Limb (tissue), 2 donors: ENCODE measurements at regions not wholly inside any gene's neighbourhood (a gene's known extent, or its start where the extent isn't known, plus 50 kb on each side); places are given as distances from the start of the nearest gene placed in this dataset.
"Not testable (repeated sequence)": the region's sequence is repeated elsewhere in the genome, so short reads cannot be mapped to it uniquely, and the experiment has no call there.

Source experiments
- DNase-seq, 2 donors: peaks; one replicate each; pipeline ENCODE4 v3.0.0-alpha.2; 2016; ENCODE audit errors: extremely low spot score in 2 of 2

- DNase-seq, result no peak
Measured at GRCh38 chr3:40938591-40938990, 260.7 kb upstream of the CTNNB1 start.

- DNase-seq, result no peak
Measured at GRCh38 chr3:40939030-40939740, 260.1 kb upstream of the CTNNB1 start.

- no peak for DNase-seq
Measured at GRCh38 chr3:40939741-40940130, 259.6 kb upstream of the CTNNB1 start.

DNA sequence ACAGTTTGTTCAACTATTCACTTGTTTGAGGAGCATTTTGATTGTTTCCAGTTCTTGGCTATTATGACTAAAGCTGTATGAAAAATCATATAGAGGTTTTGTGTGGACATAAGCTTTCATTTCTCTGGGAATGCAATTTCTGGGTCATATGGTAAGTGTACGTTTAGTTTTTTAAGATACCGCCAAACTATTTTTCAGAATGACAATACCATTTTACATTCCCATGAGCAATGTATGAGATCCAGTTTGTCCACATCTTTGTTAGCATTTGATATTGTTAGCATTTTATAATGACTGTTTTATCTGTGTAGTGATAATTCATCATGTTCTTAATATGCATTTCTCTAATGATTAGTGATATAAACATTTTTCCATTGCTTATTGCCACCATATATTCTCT lies 258.7 kb upstream of the CTNNB1 start:
- no peak for DNase-seq

DNA sequence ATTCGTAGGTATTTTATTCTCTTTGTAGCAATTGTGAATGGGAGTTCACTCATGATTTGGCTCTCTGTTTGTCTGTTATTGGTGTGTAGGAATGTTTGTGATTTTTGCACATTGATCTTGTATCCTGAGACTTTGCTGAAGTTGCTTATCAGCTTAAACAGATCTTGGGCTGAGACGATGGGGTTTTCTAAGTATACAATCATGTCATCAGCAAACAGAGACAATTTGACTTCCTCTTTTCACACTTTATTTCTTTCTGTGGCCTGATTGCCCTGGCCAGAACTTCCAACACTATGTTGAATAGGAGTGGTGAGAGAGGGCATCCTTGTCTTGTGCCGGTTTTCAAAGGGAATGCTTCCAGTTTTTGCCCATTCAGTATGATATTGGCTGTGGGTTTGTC lies 252.3 kb upstream of the CTNNB1 start:
- not testable (repeated sequence) for DNase-seq

DNA sequence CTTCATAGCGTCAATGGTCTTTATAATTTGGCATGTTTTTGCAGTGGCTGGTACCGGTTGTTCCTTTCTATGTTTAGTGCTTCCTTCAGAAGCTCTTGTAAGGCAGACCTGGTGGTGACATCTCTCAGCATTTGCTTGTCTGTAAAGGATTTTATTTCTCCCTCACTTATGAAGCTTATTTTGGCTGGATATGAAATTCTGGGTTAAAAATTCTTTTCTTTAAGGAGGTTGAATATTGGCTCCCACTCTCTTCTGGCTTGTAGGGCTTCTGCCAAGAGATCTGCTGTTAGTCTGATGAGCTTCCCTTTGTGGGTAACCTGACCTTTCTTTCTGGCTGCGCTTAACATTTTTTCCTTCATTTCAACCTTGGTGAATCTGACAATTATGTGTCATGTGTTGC lies 250.0 kb upstream of the CTNNB1 start:
- DNase-seq, result not testable (repeated sequence)

GRCh38 chr3:40951636-40952035 lies 247.7 kb upstream of the CTNNB1 start:
- DNase-seq, result no peak

GRCh38 chr3:40961104-40961857 lies 238.0 kb upstream of the CTNNB1 start:
- no peak for DNase-seq

DNA sequence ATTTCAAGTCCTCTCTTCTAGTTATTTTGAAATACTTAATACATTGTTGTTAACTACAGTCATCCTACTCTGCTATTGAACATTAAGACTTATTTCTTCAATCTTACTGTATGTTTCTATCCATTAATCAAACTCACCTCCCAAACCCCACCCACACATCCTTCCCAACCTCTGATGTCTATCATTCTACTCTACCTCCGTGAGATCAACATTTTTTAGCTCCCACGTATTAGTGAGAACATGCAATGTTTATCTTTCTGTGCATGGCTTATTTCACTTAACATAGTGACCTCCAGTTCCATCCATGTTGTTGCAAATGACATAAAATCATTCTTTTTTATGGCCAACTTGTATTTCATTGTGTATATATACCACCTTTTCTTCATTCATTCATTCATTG lies 236.6 kb upstream of the CTNNB1 start:
- DNase-seq, result no peak

DNA sequence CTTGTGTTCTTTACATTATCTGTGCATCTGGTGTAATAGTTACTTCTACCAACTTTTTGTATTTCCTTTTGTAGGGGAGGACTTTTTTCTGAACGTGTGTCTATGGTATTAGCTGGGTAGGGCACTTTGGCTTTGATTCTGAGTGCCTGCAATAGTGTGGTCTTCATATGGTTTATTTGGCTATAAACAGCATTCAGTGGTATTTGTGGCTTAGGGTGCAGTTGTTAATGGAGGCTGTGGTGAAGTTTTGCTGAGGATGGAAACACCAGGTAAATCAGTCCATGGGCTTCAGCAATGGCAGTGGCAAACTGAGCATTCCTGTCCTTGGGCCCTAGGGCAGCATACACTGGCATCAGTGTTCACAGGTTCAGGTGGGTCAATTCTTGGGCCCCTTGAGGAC lies 230.6 kb upstream of the CTNNB1 start:
- no peak for DNase-seq

DNA sequence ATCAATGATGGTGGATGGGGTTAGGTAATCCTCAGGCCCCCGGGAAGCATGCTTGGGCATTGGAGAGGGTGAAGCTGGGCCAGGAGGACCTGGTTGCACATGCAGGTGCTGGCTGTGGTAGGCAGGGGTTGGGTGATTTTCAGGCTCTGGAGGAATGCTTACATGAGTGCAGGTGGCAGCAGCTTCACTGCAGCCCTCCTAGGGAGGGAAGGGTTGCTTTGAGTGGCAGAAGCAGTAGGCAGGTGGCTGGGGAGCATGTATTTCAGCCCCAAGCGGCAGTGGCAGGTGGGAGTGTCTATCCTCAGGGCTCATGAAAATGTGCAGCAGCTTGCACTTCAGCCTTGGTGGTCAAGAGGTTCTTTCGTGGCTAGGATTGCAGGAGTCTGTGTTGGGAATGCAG lies 230.0 kb upstream of the CTNNB1 start:
- DNase-seq, result no peak

DNA sequence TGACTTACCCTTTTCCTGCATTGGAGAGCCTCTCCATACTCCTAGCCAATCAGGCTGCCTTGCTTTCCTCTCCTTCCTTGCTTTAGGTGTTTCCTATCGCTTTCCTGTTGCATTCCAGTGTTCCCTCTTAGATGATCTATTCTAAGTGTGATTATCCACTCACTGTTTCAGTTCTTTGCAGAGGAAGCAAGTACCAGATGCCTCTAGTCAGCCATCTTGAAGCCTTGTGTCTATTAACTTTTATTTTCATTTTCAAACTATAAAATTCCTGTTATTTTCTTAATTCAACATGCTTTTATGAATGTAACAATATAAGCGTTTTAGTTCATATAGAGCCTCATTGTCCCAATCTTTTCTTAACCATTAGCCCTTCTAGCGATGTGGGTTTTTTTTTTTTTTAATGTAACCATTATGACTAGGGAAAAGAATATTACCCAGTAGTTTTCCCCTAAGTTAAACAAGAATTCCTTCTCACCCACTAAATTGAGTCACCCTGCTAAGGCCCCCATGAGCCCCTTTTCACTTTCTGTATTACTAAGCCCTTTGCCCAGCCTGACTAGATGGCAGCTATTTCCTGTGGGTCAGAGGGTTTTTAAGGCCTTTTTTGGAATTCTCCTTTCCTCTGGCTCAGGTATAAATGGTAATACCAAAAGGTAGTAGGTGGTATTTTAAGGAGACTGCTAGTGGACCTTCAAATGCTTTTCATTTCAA lies 229.4 kb upstream of the CTNNB1 start:
- no peak for DNase-seq

GRCh38 chr3:40971191-40972168 lies 227.8 kb upstream of the CTNNB1 start:
- DNase-seq, result peak in 1 of 2 donors; percentile 67

DNA sequence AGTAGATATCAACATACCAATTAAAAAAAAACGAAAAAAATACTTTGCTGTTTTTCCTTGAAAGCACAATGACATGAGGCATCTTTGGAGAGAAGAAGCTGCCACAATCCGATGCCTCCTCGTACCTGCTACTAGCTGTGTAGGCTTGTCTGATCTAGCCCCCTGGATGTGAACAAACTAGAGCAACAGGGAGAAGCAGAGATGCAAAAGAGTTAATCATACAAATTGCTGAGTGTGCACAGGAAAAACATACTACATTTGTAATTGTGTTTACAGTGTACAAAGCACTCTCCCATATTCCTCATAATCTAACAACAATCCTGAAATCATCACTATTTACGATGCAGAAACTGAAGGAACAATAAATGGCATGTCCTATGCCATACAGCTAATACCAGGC lies 227.0 kb upstream of the CTNNB1 start:
- DNase-seq, result no peak

GRCh38 chr3:40973141-40973540 lies 226.2 kb upstream of the CTNNB1 start:
- DNase-seq, result no peak

DNA sequence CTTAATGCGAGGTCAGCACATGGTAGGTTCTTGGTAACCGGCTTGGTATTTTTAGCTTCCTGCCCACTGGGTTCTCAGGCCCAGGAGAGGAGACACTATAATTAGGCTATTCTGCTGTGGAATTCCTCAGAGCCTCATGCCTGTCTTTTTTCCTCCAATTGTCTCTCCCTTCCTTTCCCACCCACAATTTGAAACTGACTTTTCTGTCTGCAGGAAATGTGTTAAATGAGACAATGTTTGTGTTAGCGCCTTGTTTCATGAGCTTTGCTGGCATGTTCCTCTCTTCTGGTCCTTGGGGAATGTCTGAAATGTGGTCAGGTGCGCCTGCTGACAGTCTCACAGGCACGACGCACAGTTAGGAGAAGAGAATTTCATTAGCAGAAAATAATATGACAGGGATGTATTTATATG lies 223.6 kb upstream of the CTNNB1 start:
- no peak for DNase-seq

GRCh38 chr3:40976241-40976640 lies 223.1 kb upstream of the CTNNB1 start:
- DNase-seq, result no peak

DNA sequence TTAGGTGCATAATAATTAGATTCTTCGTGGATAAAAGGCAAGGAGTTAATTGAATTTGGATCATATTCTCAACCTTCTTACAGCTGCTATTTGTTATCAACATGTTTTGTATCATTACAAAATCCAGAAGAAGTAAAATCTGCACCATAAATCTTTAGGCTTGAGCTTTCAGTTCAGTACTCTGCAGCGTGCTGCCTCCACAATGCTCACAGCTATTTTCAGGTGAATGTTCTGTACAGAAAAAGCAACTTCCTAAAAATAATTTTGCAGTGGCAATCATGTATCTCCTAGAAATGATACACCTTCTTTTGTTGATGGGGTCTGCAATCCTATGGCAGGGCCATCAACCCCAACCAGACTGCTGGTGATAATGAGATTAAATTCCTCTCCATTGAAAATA lies 220.9 kb upstream of the CTNNB1 start:
- no peak for DNase-seq

DNA sequence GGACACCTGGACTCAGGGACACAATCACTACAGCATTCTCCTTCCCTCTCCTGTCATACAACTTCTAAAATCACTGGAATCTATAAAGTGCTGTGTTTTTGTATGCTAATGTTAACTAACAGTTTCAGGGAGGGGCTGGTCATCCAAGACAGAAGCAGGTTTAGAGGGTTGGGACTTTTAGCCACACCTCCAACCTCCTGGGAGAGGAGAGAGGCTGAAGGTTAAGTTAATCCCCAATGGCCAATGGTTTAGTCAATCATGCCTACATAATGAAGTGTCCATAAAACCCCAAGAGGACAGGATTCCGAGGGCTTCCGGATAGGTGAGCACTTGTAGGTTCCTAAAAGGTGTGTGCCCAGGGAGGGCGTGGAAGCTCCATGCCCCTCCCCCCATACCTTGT lies 219.3 kb upstream of the CTNNB1 start:
- DNase-seq, result no peak

DNA sequence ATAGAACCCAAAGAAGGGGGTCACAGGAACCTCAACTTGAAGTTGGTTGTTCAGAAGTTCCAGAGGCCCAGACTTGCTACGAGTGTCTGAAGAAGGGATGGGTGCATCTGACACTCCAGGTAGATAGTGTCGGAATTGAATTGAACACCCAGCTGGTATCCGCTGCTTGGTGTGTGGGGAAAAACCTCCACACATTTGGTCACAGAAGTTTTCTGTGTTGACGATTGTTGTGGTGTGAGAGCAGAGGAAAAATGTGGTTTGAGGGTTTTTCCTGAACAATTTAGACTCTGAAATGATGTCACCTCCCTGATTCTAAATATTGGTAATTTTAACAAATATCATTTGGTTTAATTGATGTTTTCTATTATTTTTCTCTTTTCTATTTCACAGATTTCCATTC lies 218.8 kb upstream of the CTNNB1 start:
- DNase-seq, result no peak

- no peak for DNase-seq
Measured at GRCh38 chr3:40985195-40985594, 214.1 kb upstream of the CTNNB1 start.
